Stimulated activated CD4-positive, alpha-beta T cell treated with anti-CD3 and anti-CD28 coated beads, Interleukin-15, amount 100 ng/mL, for 1 hour (primary cell): ENCODE measurements at regions not wholly inside any gene's neighbourhood (a gene's known extent, or its start where the extent isn't known, plus 50 kb on each side); places are given as distances from the start of the nearest gene placed in this dataset.
"Not testable (repeated sequence)": the region's sequence is repeated elsewhere in the genome, so short reads cannot be mapped to it uniquely, and the experiment has no call there.

ENCODE experiments used
- DNase-seq, 2 donors: peaks; one replicate each; pipeline ENCODE4 v3.0.0-alpha.2; 2020; ENCODE audit warnings: low read depth in 1 of 2, low spot score in 1 of 2

- no peak for DNase-seq
These were observed 427.1 kb upstream of the NOX3 start for GRCh38 chr6:155882527-155883333.

- DNase-seq, result no peak
These were observed 426.3 kb upstream of the NOX3 start for GRCh38 chr6:155881826-155882526.

GRCh38 chr6:155880900-155881299 is 425.3 kb upstream of the NOX3 start:
- no peak for DNase-seq

- no peak for DNase-seq
These were observed 417.3 kb upstream of the NOX3 start for GRCh38 chr6:155872961-155873360.

- DNase-seq, result no peak
These were observed 412.0 kb upstream of the NOX3 start for GRCh38 chr6:155867682-155868081.

- not testable (repeated sequence) for DNase-seq
These were observed 411.2 kb upstream of the NOX3 start for GRCh38 chr6:155866676-155867390.

GRCh38 chr6:155861821-155862220 is 406.2 kb upstream of the NOX3 start:
- no peak for DNase-seq

- DNase-seq, result not testable (repeated sequence)
These were observed 403.3 kb upstream of the NOX3 start for GRCh38 chr6:155858906-155859305.

- DNase-seq, result no peak
These were observed 399.1 kb upstream of the NOX3 start for GRCh38 chr6:155854787-155855186.

GRCh38 chr6:155853011-155853410 is 397.4 kb upstream of the NOX3 start:
- DNase-seq, result no peak

- DNase-seq, result no peak
These were observed 394.8 kb upstream of the NOX3 start for GRCh38 chr6:155850408-155850841.

- no peak for DNase-seq
These were observed 392.1 kb upstream of the NOX3 start for GRCh38 chr6:155847711-155848110.

GRCh38 chr6:155837474-155837873 is 381.8 kb upstream of the NOX3 start:
- DNase-seq, result no peak

- no peak for DNase-seq
These were observed 377.0 kb upstream of the NOX3 start for GRCh38 chr6:155832596-155832995.

- no peak for DNase-seq
These were observed 374.9 kb upstream of the NOX3 start for GRCh38 chr6:155830531-155830930.

GRCh38 chr6:155829646-155830045 is 374.0 kb upstream of the NOX3 start:
- no peak for DNase-seq

GRCh38 chr6:155828989-155829388 is 373.4 kb upstream of the NOX3 start:
- DNase-seq, result no peak

- DNase-seq, result no peak
These were observed 363.1 kb upstream of the NOX3 start for GRCh38 chr6:155818698-155819097.

- DNase-seq, result no peak
These were observed 357.9 kb upstream of the NOX3 start for GRCh38 chr6:155813548-155813947.

- no peak for DNase-seq
These were observed 351.6 kb upstream of the NOX3 start for GRCh38 chr6:155807243-155807642.

GRCh38 chr6:155801046-155801445 is 345.4 kb upstream of the NOX3 start:
- DNase-seq, result no peak

GRCh38 chr6:155798876-155799275 is 343.2 kb upstream of the NOX3 start:
- DNase-seq, result not testable (repeated sequence)
